SK-N-SH (cell line): ENCODE measurements at regions not wholly inside any gene's neighbourhood (a gene's known extent, or its start where the extent isn't known, plus 50 kb on each side); places are given as distances from the start of the nearest gene placed in this dataset.

Experiments used
- CTCF ChIA-PET: fragments of 300-600, 350-600 bp; formaldehyde crosslinking; extraction: SDS; loops from one replicate; lab custom pipeline; 2021; lab: Yijun Ruan, JAX
- POLR2A ChIA-PET: fragments of 350-600 bp; sonication (Branson Sonifier 250); formaldehyde crosslinking; extraction: SDS; loops from one replicate; lab custom pipeline; 2020; ENCODE audit warnings: antibody characterized with exemption, inconsistent platforms; lab: Yijun Ruan, JAX
- DNase-seq: peaks from one replicate; pipeline ENCODE4 v3.0.0; 2012
- H2AFZ ChIP-seq: fragments of 200-600 bp; sonication (generic); 2 replicates; pipeline ENCODE4 v1.8.1; 2016; ENCODE audit warnings: antibody characterized with exemption, mild to moderate bottlenecking, low read depth
- H3F3A ChIP-seq: fragments of 200-600 bp; sonication (generic); replicated peaks from 2 replicates; pipeline ENCODE3; 2016; ENCODE audit warnings: antibody characterized with exemption, mild to moderate bottlenecking; ENCODE audit not compliant: insufficient read depth
- H3K27ac ChIP-seq, 2 experiments: fragments of 200-500 bp in 1 of 2; fragments of 200-600 bp in 1 of 2; sonication (Bioruptor generic) in 1 of 2; sonication (generic), shearing (Covaris generic) in 1 of 2; 2 replicates each; pipeline versions ENCODE4 v1.5.1 to v1.6.1; 2014 to 2016; ENCODE audit warnings: low read depth in 2 of 2, inconsistent platforms in 1 of 2, low read length in 1 of 2, mild to moderate bottlenecking in 1 of 2, mixed read lengths in 1 of 2
- H3K27me3 ChIP-seq: fragments of 200-600 bp; sonication (generic), shearing (Covaris generic); 2 replicates; pipeline ENCODE4 v1.6.1; 2016; ENCODE audit warnings: mixed run types; ENCODE audit not compliant: insufficient read depth
- H3K36me3 ChIP-seq, 2 experiments: fragments of 200-500 bp in 1 of 2; fragments of 200-600 bp in 1 of 2; sonication (Bioruptor generic) in 1 of 2; sonication (generic) in 1 of 2; replicated peaks in 1 of 2; 2 replicates each; pipeline versions ENCODE3 to v1.5.1; 2014 to 2016; ENCODE audit warnings: low read length in 1 of 2, mild to moderate bottlenecking in 1 of 2; ENCODE audit not compliant: insufficient read depth in 2 of 2, control insufficient read depth in 1 of 2
- H3K4me1 ChIP-seq, 2 experiments: fragments of 200-500 bp in 1 of 2; fragments of 200-600 bp in 1 of 2; sonication (Bioruptor generic) in 1 of 2; sonication (generic), shearing (Covaris generic) in 1 of 2; 2 replicates each; pipeline versions ENCODE4 v1.5.1 to v1.6.1; 2014 to 2016; ENCODE audit warnings: low read depth in 1 of 2, low read length in 1 of 2, mixed run types in 1 of 2; ENCODE audit not compliant: insufficient read depth in 2 of 2, control insufficient read depth in 1 of 2
- H3K4me2 ChIP-seq: fragments of 200-600 bp; sonication (generic), shearing (Covaris generic); 2 replicates; pipeline ENCODE4 v1.6.1; 2017; ENCODE audit warnings: mixed run types
- H3K4me3 ChIP-seq, 2 experiments: fragments of 200-500 bp in 1 of 2; fragments of 200-600 bp in 1 of 2; sonication (Bioruptor generic) in 1 of 2; sonication (generic), shearing (Covaris generic) in 1 of 2; 2 replicates each; pipeline versions ENCODE4 v1.5.1 to v1.8.1; 2014 to 2016; ENCODE audit warnings: low read depth in 2 of 2, inconsistent platforms in 1 of 2, low read length in 1 of 2, mild to moderate bottlenecking in 1 of 2, mixed read lengths in 1 of 2, moderate library complexity in 1 of 2
- H3K79me2 ChIP-seq: fragments of 200-600 bp; sonication (generic); 2 replicates; pipeline ENCODE4 v1.8.1; 2017; ENCODE audit warnings: mild to moderate bottlenecking; ENCODE audit not compliant: insufficient read depth
- H3K9ac ChIP-seq: fragments of 200-600 bp; sonication (generic); 2 replicates; pipeline ENCODE4 v1.6.1; 2017; ENCODE audit warnings: mixed run types
- H3K9me2 ChIP-seq: fragments of 200-600 bp; sonication (generic); 2 replicates; pipeline ENCODE4 v1.6.1; 2017; ENCODE audit warnings: mixed run types
- H3K9me3 ChIP-seq: fragments of 200-600 bp; sonication (generic); 2 replicates; pipeline ENCODE4 v1.6.1; 2017; ENCODE audit warnings: mixed run types, mild to moderate bottlenecking, moderate library complexity
- H4K20me1 ChIP-seq: fragments of 200-600 bp; sonication (generic); 2 replicates; pipeline ENCODE4 v1.6.1; 2017; ENCODE audit warnings: mild to moderate bottlenecking, mixed run types; ENCODE audit not compliant: insufficient read depth
- CHD2 ChIP-seq: fragments of 150-350 bp; IDR thresholded peaks from 2 replicates; pipeline ENCODE4 v1.6.1; 2018; ENCODE audit warnings: low read length; ENCODE audit not compliant: partially characterized antibody
- ELF1 ChIP-seq: IDR thresholded peaks from 2 replicates; pipeline ENCODE4 v1.4.0; 2012
- FOXM1 ChIP-seq: IDR thresholded peaks from 2 replicates; pipeline ENCODE4 v1.4.0; 2012; ENCODE audit warnings: low read depth, mild to moderate bottlenecking
- GATA2 ChIP-seq: sonication (generic); formaldehyde crosslinking; IDR thresholded peaks from 2 replicates; pipeline ENCODE4 v1.5.0; 2020; ENCODE audit warnings: mild to moderate bottlenecking, missing genetic modification reagents
- RFX5 ChIP-seq: IDR thresholded peaks from 2 replicates; pipeline ENCODE4 v1.6.1; 2012; ENCODE audit warnings: mild to moderate bottlenecking, improper control_type of control experiment, low read length
- RXRA ChIP-seq: IDR thresholded peaks from 2 replicates; pipeline ENCODE4 v1.4.0; 2012; ENCODE audit warnings: low read depth, mild to moderate bottlenecking, borderline replicate concordance
- YY1 ChIP-seq: IDR thresholded peaks from 2 replicates; pipeline ENCODE4 v1.4.0; 2012; ENCODE audit warnings: low read depth, mild to moderate bottlenecking
- WGBS: methylation state at CpG from one replicate; pipeline ENCODE4 v1.1.6; 2017; ENCODE audit warnings: low lambda C conversion rate; 5-methylcytosine and 5-hydroxymethylcytosine counted together
- TF ChIP-seq, protein P1 (sequence below): IDR thresholded peaks from 2 replicates; pipeline ENCODE4 v1.6.1; 2012; ENCODE audit warnings: mild to moderate bottlenecking, low read depth, low read length, moderate library complexity
- TF ChIP-seq, protein P2 (sequence below): fragments of 200-600 bp; sonication (generic); IDR thresholded peaks from 2 replicates; pipeline ENCODE4 v1.6.1; 2017; ENCODE audit warnings: antibody characterized with exemption, mild to moderate bottlenecking, moderate library complexity
- TF ChIP-seq, protein P3 (sequence below): IDR thresholded peaks from 2 replicates; pipeline ENCODE4 v1.4.0; 2012; ENCODE audit warnings: low read depth, borderline replicate concordance

- Histone ChIP-seq H3K4me3 (no peak overlapping the region), H4K20me1 (no peaks in the 10 kb centered on the region), H3K27ac (no peak overlapping the region), H3K4me1 (peaks cover 0 to 11% of the 10 kb centered on the region in 2 experiments; a peak in 1 of 4 replicates), H3F3A (peaks cover 7% of the 10 kb centered on the region), H2AFZ (no peak overlapping the region), H3K79me2 (no peaks in the 10 kb centered on the region), H3K27me3 (no peaks in the 10 kb centered on the region), H3K36me3 (no peaks in the 10 kb centered on the region), H3K9me3 (no peaks in the 10 kb centered on the region), H3K4me2 (no peak overlapping the region), H3K9me2 (no peaks in the 10 kb centered on the region), H3K9ac (no peak overlapping the region)
- ChIA-PET CTCF (no interaction called here), POLR2A (no interaction called here)
- TF ChIP-seq RFX5 (no peak), CHD2 (no peak), RXRA (no peak)
- DNase-seq = no peak
- 89% methylated on average over 7 of the region's 7 CpGs for WGBS
These were observed 191.1 kb upstream of the SGK1 start for GRCh38 chr6:134508862-134509498.

DNA sequence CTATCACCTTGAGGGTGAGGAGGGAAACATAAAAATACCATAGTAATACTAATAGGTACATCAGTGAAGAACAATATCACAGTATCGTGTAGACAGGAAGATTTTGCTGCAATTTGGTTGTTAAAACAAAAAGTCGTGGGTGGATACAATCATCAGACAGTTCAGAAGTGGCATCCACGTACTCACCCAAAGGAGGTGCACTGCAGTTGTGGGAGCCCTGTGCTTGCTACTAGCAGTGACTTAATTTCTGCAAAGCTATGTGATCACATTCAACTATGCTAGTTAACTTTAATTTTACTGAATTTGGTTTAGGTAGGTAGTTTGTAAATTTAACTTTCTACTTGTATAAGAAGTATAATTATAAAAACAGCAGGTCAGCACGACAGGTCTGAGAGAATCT is 188.2 kb upstream of the SGK1 start:
- Histone ChIP-seq H3K27me3 (no peaks in the 10 kb centered on the region), H3K9me2 (no peaks in the 10 kb centered on the region), H3K9ac (no peak overlapping the region), H4K20me1 (no peaks in the 10 kb centered on the region), H3K36me3 (no peaks in the 10 kb centered on the region), H3K27ac (no peak overlapping the region), H3K4me1 (no peaks in the 10 kb centered on the region), H3K4me3 (no peak overlapping the region), H3K4me2 (no peak overlapping the region), H3F3A (no peaks in the 10 kb centered on the region), H3K9me3 (no peaks in the 10 kb centered on the region), H3K79me2 (no peaks in the 10 kb centered on the region), H2AFZ (no peak overlapping the region)
- WGBS = 83% methylated on average over 4 of the region's 4 CpGs
- ChIA-PET POLR2A (no interaction called here), CTCF (no interaction called here)
- TF ChIP-seq FOXM1 (no peak), GATA2 (no peak)
- TF ChIP-seq, protein P1, sequence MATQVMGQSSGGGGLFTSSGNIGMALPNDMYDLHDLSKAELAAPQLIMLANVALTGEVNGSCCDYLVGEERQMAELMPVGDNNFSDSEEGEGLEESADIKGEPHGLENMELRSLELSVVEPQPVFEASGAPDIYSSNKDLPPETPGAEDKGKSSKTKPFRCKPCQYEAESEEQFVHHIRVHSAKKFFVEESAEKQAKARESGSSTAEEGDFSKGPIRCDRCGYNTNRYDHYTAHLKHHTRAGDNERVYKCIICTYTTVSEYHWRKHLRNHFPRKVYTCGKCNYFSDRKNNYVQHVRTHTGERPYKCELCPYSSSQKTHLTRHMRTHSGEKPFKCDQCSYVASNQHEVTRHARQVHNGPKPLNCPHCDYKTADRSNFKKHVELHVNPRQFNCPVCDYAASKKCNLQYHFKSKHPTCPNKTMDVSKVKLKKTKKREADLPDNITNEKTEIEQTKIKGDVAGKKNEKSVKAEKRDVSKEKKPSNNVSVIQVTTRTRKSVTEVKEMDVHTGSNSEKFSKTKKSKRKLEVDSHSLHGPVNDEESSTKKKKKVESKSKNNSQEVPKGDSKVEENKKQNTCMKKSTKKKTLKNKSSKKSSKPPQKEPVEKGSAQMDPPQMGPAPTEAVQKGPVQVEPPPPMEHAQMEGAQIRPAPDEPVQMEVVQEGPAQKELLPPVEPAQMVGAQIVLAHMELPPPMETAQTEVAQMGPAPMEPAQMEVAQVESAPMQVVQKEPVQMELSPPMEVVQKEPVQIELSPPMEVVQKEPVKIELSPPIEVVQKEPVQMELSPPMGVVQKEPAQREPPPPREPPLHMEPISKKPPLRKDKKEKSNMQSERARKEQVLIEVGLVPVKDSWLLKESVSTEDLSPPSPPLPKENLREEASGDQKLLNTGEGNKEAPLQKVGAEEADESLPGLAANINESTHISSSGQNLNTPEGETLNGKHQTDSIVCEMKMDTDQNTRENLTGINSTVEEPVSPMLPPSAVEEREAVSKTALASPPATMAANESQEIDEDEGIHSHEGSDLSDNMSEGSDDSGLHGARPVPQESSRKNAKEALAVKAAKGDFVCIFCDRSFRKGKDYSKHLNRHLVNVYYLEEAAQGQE = no peak
- no peak for DNase-seq

GRCh38 chr6:134503585-134504281 is 185.8 kb upstream of the SGK1 start:
- no peaks in the 10 kb centered on the region for H3K27me3 ChIP-seq
- CTCF ChIA-PET = interaction anchor here (1.4 kb wide), 1 partner anchor 10 kb away, joined by 3 read pairs; no protein-coding TSS in a partner anchor
- H3K4me2 ChIP-seq = no peak overlapping the region
- WGBS = 94% methylated on average over 5 of the region's 7 CpGs
- H3K9me2 ChIP-seq = no peaks in the 10 kb centered on the region
- no peak for DNase-seq
- H3F3A ChIP-seq = no peaks in the 10 kb centered on the region
- H3K9me3 ChIP-seq = no peaks in the 10 kb centered on the region
- H3K4me3 ChIP-seq = no peak overlapping the region
- H3K27ac ChIP-seq = no peak overlapping the region
- H3K9ac ChIP-seq = no peak overlapping the region
- TF ChIP-seq, protein P2, sequence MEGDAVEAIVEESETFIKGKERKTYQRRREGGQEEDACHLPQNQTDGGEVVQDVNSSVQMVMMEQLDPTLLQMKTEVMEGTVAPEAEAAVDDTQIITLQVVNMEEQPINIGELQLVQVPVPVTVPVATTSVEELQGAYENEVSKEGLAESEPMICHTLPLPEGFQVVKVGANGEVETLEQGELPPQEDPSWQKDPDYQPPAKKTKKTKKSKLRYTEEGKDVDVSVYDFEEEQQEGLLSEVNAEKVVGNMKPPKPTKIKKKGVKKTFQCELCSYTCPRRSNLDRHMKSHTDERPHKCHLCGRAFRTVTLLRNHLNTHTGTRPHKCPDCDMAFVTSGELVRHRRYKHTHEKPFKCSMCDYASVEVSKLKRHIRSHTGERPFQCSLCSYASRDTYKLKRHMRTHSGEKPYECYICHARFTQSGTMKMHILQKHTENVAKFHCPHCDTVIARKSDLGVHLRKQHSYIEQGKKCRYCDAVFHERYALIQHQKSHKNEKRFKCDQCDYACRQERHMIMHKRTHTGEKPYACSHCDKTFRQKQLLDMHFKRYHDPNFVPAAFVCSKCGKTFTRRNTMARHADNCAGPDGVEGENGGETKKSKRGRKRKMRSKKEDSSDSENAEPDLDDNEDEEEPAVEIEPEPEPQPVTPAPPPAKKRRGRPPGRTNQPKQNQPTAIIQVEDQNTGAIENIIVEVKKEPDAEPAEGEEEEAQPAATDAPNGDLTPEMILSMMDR = no peak
- TF ChIP-seq YY1 (no peak), ELF1 (no peak)
- TF ChIP-seq, protein P3, sequence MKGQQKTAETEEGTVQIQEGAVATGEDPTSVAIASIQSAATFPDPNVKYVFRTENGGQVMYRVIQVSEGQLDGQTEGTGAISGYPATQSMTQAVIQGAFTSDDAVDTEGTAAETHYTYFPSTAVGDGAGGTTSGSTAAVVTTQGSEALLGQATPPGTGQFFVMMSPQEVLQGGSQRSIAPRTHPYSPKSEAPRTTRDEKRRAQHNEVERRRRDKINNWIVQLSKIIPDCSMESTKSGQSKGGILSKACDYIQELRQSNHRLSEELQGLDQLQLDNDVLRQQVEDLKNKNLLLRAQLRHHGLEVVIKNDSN = no peak
- TF ChIP-seq, all 33 proteins: peak for 0
- Histone ChIP-seq H3K4me1 (no peaks in the 10 kb centered on the region), H4K20me1 (no peaks in the 10 kb centered on the region), H3K36me3 (no peaks in the 10 kb centered on the region), H2AFZ (no peak overlapping the region), H3K79me2 (no peaks in the 10 kb centered on the region)
- POLR2A ChIA-PET = no interaction called here
